Activated CD8-positive, alpha-beta T cell treated with anti-CD3 and anti-CD28 coated beads, Interleukin-2, amount 10 ng/mL, durations not matched to agents 7 days and 5 days (primary cell): ENCODE measurements at regions not wholly inside any gene's neighbourhood (a gene's known extent, or its start where the extent isn't known, plus 50 kb on each side); places are given as distances from the start of the nearest gene placed in this dataset.
"Not testable (repeated sequence)": the region's sequence is repeated elsewhere in the genome, so short reads cannot be mapped to it uniquely, and the experiment has no call there.

ENCODE experiments used
- ATAC-seq: fragments of 150-1000 bp; cut with Tn5 transposase; one replicate; pipeline ENCODE4 v1.10.0; 2021; ENCODE audit warnings: moderate library complexity
- CTCF ChIA-PET: fragments of 350-600 bp; sonication (Branson Sonifier 250); formaldehyde crosslinking; loops from one replicate; lab custom pipeline; 2021; ENCODE audit warnings: antibody characterized with exemption; lab: Charles Lee
- POLR2A ChIA-PET: fragments of 350-600 bp; sonication (Branson Sonifier 250); formaldehyde crosslinking; loops from one replicate; lab custom pipeline; 2021; ENCODE audit warnings: antibody characterized with exemption; lab: Charles Lee
- DNase-seq: peaks from one replicate; pipeline ENCODE4 v3.0.0-alpha.2; 2020
- H3K27ac Mint-ChIP-seq: one replicate; pipeline ENCODE4 v1.8.0; 2021; ENCODE audit warnings: mild to moderate bottlenecking, mixed read lengths
- H3K27me3 Mint-ChIP-seq: one replicate; pipeline ENCODE4 v1.8.0; 2021; ENCODE audit warnings: low read depth, mixed read lengths
- H3K36me3 Mint-ChIP-seq: one replicate; pipeline ENCODE4 v1.8.0; 2021; ENCODE audit warnings: low read depth, mixed read lengths
- H3K4me1 Mint-ChIP-seq: one replicate; pipeline ENCODE4 v1.8.0; 2021; ENCODE audit warnings: low read depth, mixed read lengths
- H3K4me3 Mint-ChIP-seq: one replicate; pipeline ENCODE4 v1.8.0; 2021; ENCODE audit warnings: mild to moderate bottlenecking, mixed read lengths
- H3K9me3 Mint-ChIP-seq: one replicate; pipeline ENCODE4 v1.8.0; 2022; ENCODE audit warnings: mixed read lengths; ENCODE audit not compliant: insufficient read depth

DNA sequence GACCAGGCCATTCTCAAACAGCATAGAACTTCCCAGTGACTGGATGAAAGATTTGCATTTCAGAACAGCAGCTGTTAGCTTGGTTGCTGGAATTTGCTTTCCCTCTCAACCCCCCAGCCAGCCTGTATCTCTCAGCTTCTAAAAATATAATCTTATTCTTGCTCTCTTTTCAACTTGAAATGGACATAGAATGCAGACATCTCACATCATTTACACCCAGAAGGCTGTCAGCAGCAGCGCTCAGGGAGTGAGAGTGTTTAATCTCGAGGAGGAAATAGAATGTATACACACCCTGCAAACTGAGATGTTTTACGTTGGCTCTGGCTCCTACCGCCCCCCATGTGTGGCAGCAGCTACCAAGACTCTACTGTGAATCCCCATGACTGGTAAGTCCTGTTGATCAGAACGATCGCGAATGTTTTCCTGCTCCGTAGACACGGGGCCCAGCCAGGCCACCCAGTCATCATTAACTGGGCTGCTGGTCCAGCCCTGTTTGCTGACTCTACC lies 163.4 kb upstream of the SLC24A3 start:
- no peaks in the 10 kb centered on the region for H3K36me3 Mint-ChIP-seq

DNA sequence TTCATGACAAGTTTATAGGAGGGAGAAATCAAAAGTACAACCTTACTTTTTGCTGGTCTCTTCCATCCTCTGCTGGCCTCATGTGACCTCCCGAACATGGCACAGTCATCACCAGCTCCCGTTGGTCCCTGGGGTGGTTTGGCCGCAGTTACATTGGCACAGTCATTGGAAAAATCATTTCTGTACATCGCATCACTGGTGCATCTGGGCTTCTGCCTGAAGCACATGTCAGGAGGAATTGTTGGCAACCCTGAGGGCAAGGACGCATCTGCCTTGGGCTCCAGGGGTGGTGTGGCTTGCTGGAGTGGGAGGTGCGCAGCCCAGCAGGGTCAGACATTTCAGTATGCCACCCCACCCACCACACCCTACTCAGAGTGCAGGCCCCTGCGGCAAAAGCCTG lies 162.9 kb upstream of the SLC24A3 start:
- POLR2A ChIA-PET: no interaction called here

More for the DNA sequence above, 163.4 kb upstream of the SLC24A3 start:
- DNase-seq (no peak), ATAC-seq (no peak)
- Mint-ChIP-seq H3K4me1 (peaks cover 3% of the 10 kb centered on the region), H3K27me3 (no peaks in the 10 kb centered on the region), H3K9me3 (no peaks in the 10 kb centered on the region), H3K27ac (no peak overlapping the region), H3K4me3 (no peak overlapping the region)
- ChIA-PET POLR2A (no interaction called here), CTCF (no interaction called here)

DNA sequence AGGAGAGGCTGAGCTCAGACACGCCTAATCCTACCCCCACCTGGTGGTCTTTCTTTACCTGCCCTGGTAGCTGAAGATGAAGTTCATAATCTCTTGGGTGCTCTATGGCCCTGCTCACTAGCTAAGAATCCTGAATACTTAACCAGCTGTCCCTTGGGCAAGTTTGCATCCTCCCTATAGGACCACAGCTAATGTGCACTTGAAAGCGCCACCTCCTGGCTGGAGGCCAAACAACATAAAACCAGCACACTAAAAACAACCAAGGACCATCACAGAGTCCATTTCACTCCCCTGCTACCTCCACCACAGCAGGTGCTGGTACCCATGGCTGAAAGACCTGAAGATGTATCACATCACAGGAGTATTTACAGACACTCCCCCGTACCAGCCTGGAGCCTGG lies 155.5 kb upstream of the SLC24A3 start:
- Mint-ChIP-seq H3K27me3 (no peaks in the 10 kb centered on the region), H3K4me1 (no peaks in the 10 kb centered on the region), H3K4me3 (no peak overlapping the region), H3K36me3 (no peaks in the 10 kb centered on the region), H3K9me3 (peaks cover 7% of the 10 kb centered on the region), H3K27ac (no peak overlapping the region)
- POLR2A ChIA-PET: no interaction called here
- no peak for ATAC-seq
- CTCF ChIA-PET: interaction anchor here (0.6 to 2.2 kb wide), 4 partner anchors 148 to 1794 kb away, joined by 3 to 9 read pairs (median 4); no protein-coding TSS in a partner anchor
- peak; percentile 22 for DNase-seq

More for the DNA sequence above, 162.9 kb upstream of the SLC24A3 start:
- Mint-ChIP-seq H3K4me1 (peaks cover 3% of the 10 kb centered on the region), H3K27ac (no peak overlapping the region), H3K36me3 (no peaks in the 10 kb centered on the region), H3K9me3 (no peaks in the 10 kb centered on the region), H3K27me3 (no peaks in the 10 kb centered on the region), H3K4me3 (no peak overlapping the region)
- ATAC-seq: no peak
- CTCF ChIA-PET: no interaction called here
- no peak for DNase-seq

DNA sequence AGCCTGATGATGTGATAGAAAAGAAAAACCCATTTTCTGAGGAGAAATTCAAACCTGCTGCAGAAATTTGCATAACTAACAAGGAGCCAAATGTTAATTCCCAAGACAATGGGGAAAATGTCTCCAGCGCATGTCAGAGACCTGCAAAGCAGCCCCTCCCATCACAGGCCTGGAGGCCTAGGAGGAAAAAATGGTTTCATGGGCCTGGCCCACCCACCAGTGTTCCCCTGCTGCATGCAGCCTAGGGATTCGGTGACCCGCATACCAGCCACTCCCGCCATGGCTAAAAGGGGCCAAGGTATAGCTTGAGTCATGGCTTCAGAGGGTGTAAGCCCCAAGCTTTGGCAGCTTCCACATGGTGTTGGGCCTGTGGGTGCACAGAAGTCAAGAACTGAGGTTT lies 147.7 kb upstream of the SLC24A3 start:
- H3K4me1 Mint-ChIP-seq, CTCF ChIA-PET, H3K27ac Mint-ChIP-seq, H3K4me3 Mint-ChIP-seq, H3K36me3 Mint-ChIP-seq, DNase-seq, ATAC-seq, POLR2A ChIA-PET, H3K27me3 Mint-ChIP-seq: not testable (repeated sequence)
- H3K9me3 Mint-ChIP-seq: peaks cover 22% of the 10 kb centered on the region

DNA sequence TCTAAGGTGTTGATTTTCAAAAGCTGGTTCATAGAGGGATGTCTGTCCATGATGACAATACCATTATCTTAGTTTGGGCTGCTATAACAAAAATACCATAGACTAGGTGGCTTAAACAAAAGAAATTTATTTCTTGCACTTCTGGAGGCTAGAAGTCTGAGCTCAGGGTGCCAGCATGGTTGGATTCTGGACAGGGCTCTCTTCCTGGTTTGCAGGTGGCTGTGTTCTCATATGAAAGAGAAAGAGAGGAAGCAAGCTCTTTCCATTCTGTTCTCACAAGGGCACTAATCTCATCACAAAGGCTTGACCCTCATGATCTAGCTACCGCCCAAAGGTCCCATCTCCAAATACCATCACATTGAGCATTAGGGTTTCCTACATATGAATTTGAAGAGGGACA lies 144.5 kb upstream of the SLC24A3 start:
- no peaks in the 10 kb centered on the region for H3K4me1 Mint-ChIP-seq
- ChIA-PET CTCF (interaction anchor here (0.5 kb wide), 1 partner anchor 218 kb away, joined by 3 read pairs; no protein-coding TSS in a partner anchor), POLR2A (no interaction called here)
- ATAC-seq: no peak
- no peak for DNase-seq
- no peaks in the 10 kb centered on the region for H3K36me3 Mint-ChIP-seq
- peaks cover 15% of the 10 kb centered on the region for H3K9me3 Mint-ChIP-seq
- H3K27me3 Mint-ChIP-seq: no peaks in the 10 kb centered on the region
- no peak overlapping the region for H3K4me3 Mint-ChIP-seq
- H3K27ac Mint-ChIP-seq: no peak overlapping the region

DNA sequence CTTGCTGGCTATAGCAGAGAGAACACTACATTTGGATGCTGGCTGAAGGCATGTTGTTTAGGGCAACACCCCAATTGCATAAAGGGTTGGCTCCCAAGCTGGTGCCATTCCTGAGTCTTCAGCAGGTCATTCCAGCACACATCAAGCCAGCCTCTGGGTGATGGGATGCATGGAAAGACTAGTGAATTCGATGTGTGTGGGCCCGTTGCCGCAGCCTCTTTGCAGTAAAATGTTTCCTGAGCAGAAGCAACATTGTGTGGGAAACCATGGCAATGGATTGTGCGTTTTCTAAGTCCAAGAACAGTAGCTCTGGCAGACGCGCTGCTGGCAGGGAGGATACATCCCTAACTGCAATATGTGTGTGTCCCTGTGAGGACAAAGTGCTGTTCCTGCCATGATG lies 142.4 kb upstream of the SLC24A3 start:
- DNase-seq: no peak
- Mint-ChIP-seq H3K4me1 (peaks cover 8% of the 10 kb centered on the region), H3K27ac (no peak overlapping the region), H3K27me3 (no peaks in the 10 kb centered on the region), H3K4me3 (no peak overlapping the region), H3K36me3 (no peaks in the 10 kb centered on the region), H3K9me3 (peaks cover 15% of the 10 kb centered on the region)
- POLR2A ChIA-PET: no interaction called here
- CTCF ChIA-PET: no interaction called here
- no peak for ATAC-seq

DNA sequence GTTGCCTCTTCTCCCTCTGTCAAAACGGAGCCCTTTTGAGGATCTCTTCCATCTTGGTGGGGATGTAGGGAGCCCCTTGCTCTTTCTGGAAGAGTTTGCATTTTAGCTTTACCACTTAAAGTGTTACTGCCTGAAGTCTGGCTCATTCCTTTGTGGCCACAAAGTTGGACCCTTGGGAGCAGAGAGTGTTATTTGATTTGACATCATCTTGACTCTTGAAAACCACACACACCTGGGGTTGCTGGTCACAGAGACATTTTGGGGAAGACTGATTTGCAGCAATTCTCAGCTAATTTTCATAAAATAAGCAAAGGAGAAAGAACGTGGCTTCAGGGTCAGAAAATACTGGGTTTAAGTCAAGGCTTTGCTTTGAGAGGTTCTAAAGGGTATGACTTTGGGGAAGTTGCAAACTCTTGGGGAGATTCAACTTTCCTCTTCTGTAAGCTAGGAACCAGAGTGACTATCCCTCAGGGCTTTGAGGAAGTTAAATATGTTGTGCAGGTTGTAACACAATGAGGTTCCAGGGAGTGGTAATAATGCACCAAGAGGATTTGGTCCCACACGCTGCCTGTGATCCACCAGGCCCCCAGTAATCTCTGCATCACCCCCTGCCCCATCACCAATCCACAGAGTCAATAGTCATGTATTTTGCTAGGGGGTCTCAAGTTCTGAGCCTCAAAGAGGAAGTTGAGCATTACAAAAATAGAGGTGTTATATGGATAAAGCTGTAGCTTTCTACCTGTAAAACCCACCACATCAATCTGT lies 141.6 kb upstream of the SLC24A3 start:
- POLR2A ChIA-PET: no interaction called here
- Mint-ChIP-seq H3K4me3 (no peak overlapping the region), H3K36me3 (no peaks in the 10 kb centered on the region), H3K27ac (no peak overlapping the region), H3K9me3 (peaks cover 6% of the 10 kb centered on the region), H3K27me3 (no peaks in the 10 kb centered on the region), H3K4me1 (peaks cover 11% of the 10 kb centered on the region)
- CTCF ChIA-PET: interaction anchor here (1.4 kb wide), 1 partner anchor 13 kb away, joined by 3 read pairs; no protein-coding TSS in a partner anchor
- no peak for DNase-seq
- ATAC-seq: no peak

DNA sequence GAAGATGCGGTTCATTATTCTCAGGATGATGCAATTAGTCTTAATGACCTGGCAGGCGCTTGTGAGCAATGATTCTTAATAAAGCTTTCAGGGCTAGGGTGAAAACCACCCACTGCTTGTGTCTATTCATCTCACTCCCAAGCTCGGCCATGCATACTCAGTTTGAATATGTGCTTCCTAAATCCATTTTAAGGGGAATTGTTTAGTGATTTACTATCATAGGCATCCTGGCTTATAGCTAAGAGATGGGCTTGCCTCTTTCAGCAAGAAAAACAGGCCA lies 141.1 kb upstream of the SLC24A3 start:
- no peak for DNase-seq
- no peaks in the 10 kb centered on the region for H3K27me3 Mint-ChIP-seq
- CTCF ChIA-PET: interaction anchor here (1.4 kb wide), 1 partner anchor 13 kb away, joined by 3 read pairs; no protein-coding TSS in a partner anchor
- H3K4me1 Mint-ChIP-seq: peaks cover 11% of the 10 kb centered on the region
- no peak for ATAC-seq
- POLR2A ChIA-PET: no interaction called here
- peaks cover 6% of the 10 kb centered on the region for H3K9me3 Mint-ChIP-seq
- no peaks in the 10 kb centered on the region for H3K36me3 Mint-ChIP-seq
- no peak overlapping the region for H3K4me3 Mint-ChIP-seq
- H3K27ac Mint-ChIP-seq: no peak overlapping the region

DNA sequence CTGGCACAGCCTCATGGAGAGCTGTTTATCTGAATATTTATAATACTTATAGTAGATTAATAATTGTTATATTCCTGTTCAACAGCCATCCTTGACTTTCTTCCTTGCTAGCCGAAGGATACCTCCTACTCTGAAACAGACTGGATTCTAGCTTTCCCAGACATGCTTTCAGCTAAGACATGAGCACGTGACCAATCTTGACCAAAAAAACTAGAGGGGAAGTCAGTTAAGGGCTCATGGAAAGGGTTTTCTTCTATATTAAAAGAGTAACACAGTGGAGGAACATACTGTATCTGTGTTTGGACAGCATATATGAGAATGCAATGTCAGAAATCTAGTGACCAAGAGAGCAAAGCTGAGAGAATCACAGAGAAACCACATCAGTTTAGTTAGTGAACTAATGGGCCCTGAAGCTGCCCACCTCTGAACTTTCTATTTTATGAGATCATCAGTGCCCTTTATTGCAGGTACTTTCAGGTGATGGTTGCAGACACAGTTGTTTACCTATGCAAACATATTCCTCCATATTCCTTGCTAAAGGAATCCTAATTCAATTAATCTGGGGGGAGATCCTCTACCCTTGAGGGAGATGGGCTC lies 140.4 kb upstream of the SLC24A3 start:
- DNase-seq: no peak
- POLR2A ChIA-PET: no interaction called here
- no peaks in the 10 kb centered on the region for H3K36me3 Mint-ChIP-seq
- H3K4me1 Mint-ChIP-seq: peaks cover 11% of the 10 kb centered on the region
- H3K4me3 Mint-ChIP-seq: no peak overlapping the region
- no peaks in the 10 kb centered on the region for H3K27me3 Mint-ChIP-seq
- CTCF ChIA-PET: no interaction called here
- no peak overlapping the region for H3K27ac Mint-ChIP-seq
- H3K9me3 Mint-ChIP-seq: peaks cover 1% of the 10 kb centered on the region
- no peak for ATAC-seq

DNA sequence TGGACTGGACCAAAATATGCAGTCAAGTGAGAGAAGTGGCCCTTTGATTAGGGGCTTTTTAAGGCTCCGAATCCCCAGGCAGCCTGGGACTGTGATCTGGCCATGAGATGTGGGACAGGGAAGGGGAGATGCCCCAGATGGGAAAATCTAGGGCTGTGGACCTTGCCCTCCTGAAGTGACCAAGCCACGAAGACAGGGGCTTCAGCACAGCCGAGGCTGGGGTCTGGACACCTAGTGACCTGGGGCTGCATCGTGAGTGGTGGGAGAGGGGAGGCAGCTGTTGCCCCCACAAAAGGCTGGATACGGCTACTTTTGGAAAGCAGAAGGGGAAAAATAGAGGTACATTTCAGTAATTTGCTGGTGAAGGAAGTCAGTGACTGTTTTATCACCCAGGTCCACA lies 139.5 kb upstream of the SLC24A3 start:
- Mint-ChIP-seq H3K4me3 (no peak overlapping the region), H3K4me1 (peaks cover 11% of the 10 kb centered on the region), H3K27me3 (no peaks in the 10 kb centered on the region), H3K9me3 (no peaks in the 10 kb centered on the region), H3K36me3 (no peaks in the 10 kb centered on the region), H3K27ac (no peak overlapping the region)
- DNase-seq (no peak), ATAC-seq (no peak)
- CTCF ChIA-PET: no interaction called here
- POLR2A ChIA-PET: no interaction called here

DNA sequence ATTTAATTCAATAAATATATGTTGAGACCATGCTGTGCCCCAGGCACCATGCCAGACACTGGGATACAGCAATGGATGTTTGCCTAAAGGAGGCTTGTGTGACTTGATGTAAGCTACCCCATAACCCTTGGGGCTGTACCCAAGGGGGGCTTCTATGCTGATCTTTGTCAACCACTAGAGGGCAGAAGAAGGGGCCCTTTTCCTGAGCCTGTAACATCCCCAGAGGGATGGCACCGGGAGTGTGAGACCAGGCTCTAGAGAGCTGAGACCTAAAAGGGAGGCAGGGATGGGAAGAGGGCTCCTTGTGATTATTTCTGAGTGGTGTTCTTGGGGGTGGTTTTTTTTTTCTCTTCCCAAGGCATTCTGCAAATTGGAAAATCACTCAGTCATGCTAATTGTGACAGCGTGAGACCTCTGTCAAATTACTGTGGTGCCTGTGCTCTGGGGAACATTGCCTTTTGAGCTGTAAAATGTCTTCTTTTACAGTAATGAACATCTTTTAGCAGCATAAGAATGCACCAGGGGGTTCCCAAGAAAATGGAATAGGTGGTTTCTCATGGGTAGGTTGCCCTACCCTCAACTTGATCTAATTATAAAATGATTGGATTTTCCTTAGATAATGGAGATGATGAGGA lies 138.7 kb upstream of the SLC24A3 start:
- Mint-ChIP-seq H3K36me3 (no peaks in the 10 kb centered on the region), H3K27me3 (no peaks in the 10 kb centered on the region), H3K4me1 (peaks cover 11% of the 10 kb centered on the region), H3K4me3 (no peak overlapping the region), H3K9me3 (no peaks in the 10 kb centered on the region), H3K27ac (no peak overlapping the region)
- ChIA-PET CTCF (interaction anchor here (0.7 kb wide), 1 partner anchor 661 kb away, joined by 3 read pairs; no protein-coding TSS in a partner anchor), POLR2A (no interaction called here)
- no peak for DNase-seq
- no peak for ATAC-seq

DNA sequence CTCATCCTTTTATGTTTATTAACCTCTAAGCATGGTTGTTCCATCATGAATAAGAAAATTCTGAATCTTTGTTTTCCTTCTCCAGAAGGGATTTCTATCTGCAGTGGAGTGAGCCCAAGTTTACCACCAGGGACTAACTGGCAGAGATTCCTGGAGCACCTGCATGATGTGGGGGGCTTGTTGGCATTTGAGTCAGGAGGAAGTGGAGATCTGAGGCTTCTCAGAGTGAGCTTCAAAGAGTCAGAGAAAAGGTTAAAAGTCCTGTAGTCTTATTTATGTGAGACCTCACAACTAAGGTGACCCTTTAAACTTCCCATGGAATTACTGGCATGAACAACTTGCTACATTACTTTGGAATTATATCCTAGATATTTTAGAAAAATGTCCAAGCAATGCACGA lies 138.1 kb upstream of the SLC24A3 start:
- ChIA-PET POLR2A (no interaction called here), CTCF (interaction anchor here (0.7 kb wide), 1 partner anchor 662 kb away, joined by 3 read pairs; no protein-coding TSS in a partner anchor)
- H3K36me3 Mint-ChIP-seq: no peaks in the 10 kb centered on the region
- DNase-seq (no peak), ATAC-seq (no peak)
- H3K4me3 Mint-ChIP-seq: no peak overlapping the region
- H3K27me3 Mint-ChIP-seq: no peaks in the 10 kb centered on the region
- peaks cover 11% of the 10 kb centered on the region for H3K4me1 Mint-ChIP-seq
- H3K9me3 Mint-ChIP-seq: no peaks in the 10 kb centered on the region
- no peak overlapping the region for H3K27ac Mint-ChIP-seq
